A549 (cell line): ENCODE measurements at regions not wholly inside any gene's neighbourhood (a gene's known extent, or its start where the extent isn't known, plus 50 kb on each side); places are given as distances from the start of the nearest gene placed in this dataset.

Experiments
- small RNA-seq, 6 experiments: library from RNA; depleted of rRNA; stranded (forward); fragments of <200 nt; gene quantifications; one replicate each; pipeline ENCODE3, GENCODE V24; 2012

Small RNAs in the stretch of these regions (small RNA-seq; reads per million reads assigned to genes)
- gene KSR1P1: 0 reads per million in 6 experiments
